H1 (cell line): ENCODE measurements at regions not wholly inside any gene's neighbourhood (a gene's known extent, or its start where the extent isn't known, plus 50 kb on each side); places are given as distances from the start of the nearest gene placed in this dataset.

ENCODE experiments used
- CTCF ChIA-PET: fragments of 300-600 bp; sonication (Branson Sonifier 250); formaldehyde crosslinking; loops from one replicate; lab custom pipeline; 2021; ENCODE audit not compliant: partially characterized antibody; lab: Charles Lee
- POLR2A ChIA-PET: fragments of 300-600 bp; sonication (Branson Sonifier 250); formaldehyde crosslinking; loops from one replicate; lab custom pipeline; 2021; ENCODE audit warnings: inconsistent platforms; ENCODE audit not compliant: partially characterized antibody; lab: Charles Lee
- DNase-seq, 2 experiments: peaks; one replicate each; pipeline versions ENCODE4 v3.0.0 to v3.0.0-alpha.2; 2010 to 2022; ENCODE audit warnings: low spot score in 2 of 2, low read depth in 1 of 2, mixed read lengths in 1 of 2
- FAIRE-seq: peaks from 2 replicates; lab custom pipeline; 2011; peaks lifted over from hg19 to GRCh38; lab: Jason Lieb, UNC
- H2AFZ ChIP-seq: 2 replicates; pipeline ENCODE4 v1.8.1; 2012; ENCODE audit warnings: low read length, inconsistent platforms
- H2AK5ac ChIP-seq: 2 replicates; pipeline ENCODE4 v1.6.1; 2013; ENCODE audit warnings: low read depth, low read length
- H2BK120ac ChIP-seq: replicated peaks from 2 replicates; pipeline ENCODE3; 2013; ENCODE audit warnings: low read depth, low read length, inconsistent platforms
- H2BK12ac ChIP-seq: 2 replicates; pipeline ENCODE4 v1.6.1; 2013; ENCODE audit warnings: low read depth, low read length
- H2BK15ac ChIP-seq: 2 replicates; pipeline ENCODE4 v1.6.1; 2013; ENCODE audit warnings: low read length
- H2BK20ac ChIP-seq: 2 replicates; pipeline ENCODE4 v1.6.1; 2013; ENCODE audit warnings: low read length
- H2BK5ac ChIP-seq: 2 replicates; pipeline ENCODE4 v1.6.1; 2013; ENCODE audit warnings: low read depth, low read length
- H3K14ac ChIP-seq: 2 replicates; pipeline ENCODE4 v1.6.1; 2013; ENCODE audit warnings: inconsistent platforms; ENCODE audit not compliant: insufficient read length
- H3K18ac ChIP-seq: 2 replicates; pipeline ENCODE4 v1.6.1; 2013; ENCODE audit warnings: low read length; ENCODE audit errors: extremely low read depth
- H3K23ac ChIP-seq: 2 replicates; pipeline ENCODE4 v1.6.1; 2013; ENCODE audit warnings: inconsistent platforms; ENCODE audit not compliant: insufficient read length
- H3K23me2 ChIP-seq: 2 replicates; pipeline ENCODE4 v1.6.1; 2013; ENCODE audit warnings: low read depth, low read length
- H3K27ac ChIP-seq: 2 replicates; pipeline ENCODE4 v1.6.1; 2011; ENCODE audit warnings: low read depth, low read length, inconsistent platforms
- H3K27me3 ChIP-seq, 4 experiments: replicated peaks in 1 of 4; 1 replicate in 1 of 4; 2 replicates in 3 of 4; pipeline versions ENCODE4 v1.6.1 to v1.8.1; 2011 to 2013; ENCODE audit warnings: low read length in 3 of 4, mild to moderate bottlenecking in 3 of 4, inconsistent platforms in 2 of 4, mixed read lengths in 2 of 4, moderate library complexity in 1 of 4; ENCODE audit not compliant: control insufficient read depth in 3 of 4, insufficient read depth in 3 of 4; ENCODE audit errors: extremely low read depth in 1 of 4
- H3K36me3 ChIP-seq, 4 experiments: 2 replicates each; pipeline versions ENCODE4 v1.6.1 to v1.8.1; 2011 to 2013; ENCODE audit warnings: mild to moderate bottlenecking in 4 of 4, low read length in 3 of 4, moderate library complexity in 2 of 4, control low read depth in 1 of 4, inconsistent platforms in 1 of 4; ENCODE audit not compliant: insufficient read depth in 4 of 4, control insufficient read depth in 2 of 4
- H3K4ac ChIP-seq: replicated peaks from 2 replicates; pipeline ENCODE3; 2013; ENCODE audit warnings: low read length, low read depth, mixed read lengths, inconsistent platforms; ENCODE audit not compliant: insufficient read length
- H3K4me1 ChIP-seq, 4 experiments: replicated peaks in 1 of 4; 1 replicate in 1 of 4; 2 replicates in 3 of 4; pipeline versions ENCODE4 v1.6.1 to v1.8.1; 2011 to 2013; ENCODE audit warnings: low read length in 3 of 4, inconsistent platforms in 2 of 4, mixed read lengths in 1 of 4; ENCODE audit not compliant: insufficient read depth in 4 of 4, control insufficient read depth in 3 of 4
- H3K4me2 ChIP-seq, 2 experiments: 2 replicates each; pipeline versions ENCODE4 v1.6.1 to v1.8.1; 2011 to 2013; ENCODE audit warnings: low read depth in 2 of 2, low read length in 2 of 2, control low read depth in 1 of 2, inconsistent platforms in 1 of 2, mild to moderate bottlenecking in 1 of 2; ENCODE audit not compliant: insufficient read depth in 1 of 2
- H3K4me3 ChIP-seq, 4 experiments: fragments of 200-600, 300-600 bp in 1 of 4; sonication (generic), shearing (Covaris generic), sonication (Bioruptor Twin) in 1 of 4; 2 replicates each; pipeline versions ENCODE4 v1.5.1 to v1.8.1; 2011 to 2016; ENCODE audit warnings: low read length in 4 of 4, low read depth in 3 of 4, control low read depth in 2 of 4, inconsistent platforms in 2 of 4, mild to moderate bottlenecking in 2 of 4, mixed read lengths in 1 of 4, moderate library complexity in 1 of 4; ENCODE audit not compliant: insufficient read depth in 2 of 4; ENCODE audit errors: extremely low read depth in 1 of 4
- H3K56ac ChIP-seq: replicated peaks from 2 replicates; pipeline ENCODE3; 2013; ENCODE audit warnings: low read depth, mild to moderate bottlenecking, mixed read lengths, low read length, inconsistent platforms; ENCODE audit not compliant: insufficient read length
- H3K79me1 ChIP-seq: 2 replicates; pipeline ENCODE4 v1.6.1; 2013; ENCODE audit warnings: low read depth, low read length, control low read depth
- H3K79me2 ChIP-seq, 2 experiments: 2 replicates each; pipeline versions ENCODE4 v1.6.1 to v1.8.1; 2012 to 2013; ENCODE audit warnings: low read length in 2 of 2, mild to moderate bottlenecking in 2 of 2, inconsistent platforms in 1 of 2; ENCODE audit not compliant: insufficient read depth in 2 of 2, control insufficient read depth in 1 of 2
- H3K9ac ChIP-seq, 4 experiments: replicated peaks in 1 of 4; 1 replicate in 1 of 4; 2 replicates in 3 of 4; pipeline versions ENCODE4 v1.6.1 to v1.8.1; 2011 to 2013; ENCODE audit warnings: low read depth in 3 of 4, low read length in 3 of 4, control low read depth in 2 of 4, mild to moderate bottlenecking in 2 of 4, moderate library complexity in 2 of 4, inconsistent platforms in 1 of 4; ENCODE audit errors: extremely low read depth in 1 of 4
- H3K9me3 ChIP-seq, 2 experiments: 2 replicates each; pipeline versions ENCODE4 v1.6.1 to v1.8.1; 2012 to 2013; ENCODE audit warnings: mild to moderate bottlenecking in 2 of 2, moderate library complexity in 2 of 2, control low read depth in 1 of 2, inconsistent platforms in 1 of 2, low read depth in 1 of 2, low read length in 1 of 2, mixed read lengths in 1 of 2; ENCODE audit not compliant: insufficient read depth in 2 of 2
- H4K20me1 ChIP-seq, 2 experiments: replicated peaks in 1 of 2; 2 replicates each; pipeline versions ENCODE3 to v1.8.1; 2011 to 2013; ENCODE audit warnings: inconsistent platforms in 2 of 2, low read length in 2 of 2, mild to moderate bottlenecking in 1 of 2; ENCODE audit not compliant: insufficient read depth in 2 of 2, control insufficient read depth in 1 of 2
- H4K5ac ChIP-seq: 2 replicates; pipeline ENCODE4 v1.6.1; 2013; ENCODE audit warnings: low read length, low read depth, mixed read lengths, inconsistent platforms; ENCODE audit not compliant: insufficient read length
- H4K8ac ChIP-seq: 2 replicates; pipeline ENCODE4 v1.8.0; 2013; ENCODE audit warnings: mild to moderate bottlenecking, moderate library complexity, low read length, inconsistent platforms; ENCODE audit not compliant: insufficient read depth; ENCODE audit errors: extremely low read depth
- H4K91ac ChIP-seq: replicated peaks from 2 replicates; pipeline ENCODE3; 2013; ENCODE audit warnings: low read length, mixed read lengths, inconsistent platforms; ENCODE audit not compliant: insufficient read length
- CBX5 ChIP-seq: fragments of 300-800, 300-1000 bp; sonication (generic); IDR thresholded peaks from 2 replicates; pipeline ENCODE4 v1.7.1; 2016; ENCODE audit warnings: antibody characterized with exemption, low read length, low read depth
- CEBPB ChIP-seq: IDR thresholded peaks from 2 replicates; pipeline ENCODE4 v1.6.1; 2012; ENCODE audit warnings: low read depth, low read length
- CHD1 ChIP-seq: IDR thresholded peaks from 2 replicates; pipeline ENCODE4 v1.6.1; 2012; ENCODE audit warnings: low read depth, low read length, improper control_type of control experiment
- CTBP2 ChIP-seq: IDR thresholded peaks from 2 replicates; pipeline ENCODE4 v1.7.0; 2011; ENCODE audit warnings: borderline replicate concordance, mild to moderate bottlenecking, moderate library complexity, mixed read lengths, low read length; ENCODE audit not compliant: insufficient read depth, insufficient read length
- EGR1 ChIP-seq: IDR thresholded peaks from 2 replicates; pipeline ENCODE4 v1.6.1; 2011; ENCODE audit warnings: low read depth, low read length, borderline replicate concordance
- NANOG ChIP-seq: IDR thresholded peaks from 2 replicates; pipeline ENCODE4 v1.6.1; 2011; ENCODE audit warnings: low read length, low read depth, mild to moderate bottlenecking, inconsistent platforms; ENCODE audit not compliant: insufficient read depth, poor library complexity, severe bottlenecking
- SIRT6 ChIP-seq: IDR thresholded peaks from one replicate; pipeline ENCODE4 v1.7.1; 2012; ENCODE audit warnings: low read length, inconsistent platforms
- SUZ12 ChIP-seq: fragments of 200-600 bp; sonication (generic); IDR thresholded peaks from 2 replicates; pipeline ENCODE4 v1.6.1; 2012; ENCODE audit warnings: mild to moderate bottlenecking, inconsistent platforms, low read length, moderate library complexity, mixed read lengths
- WGBS, 2 experiments: shearing (Covaris generic) in 1 of 2; methylation state at CpG; one replicate each; pipeline versions ENCODE4 v1.1.6 to v1.1.7; 2013 to 2015; ENCODE audit warnings: low lambda C conversion rate in 2 of 2, mixed read lengths in 2 of 2, inconsistent platforms in 1 of 2, low coverage in 1 of 2, missing lambda C conversion rate in 1 of 2; ENCODE audit not compliant: insufficient replicate concordance in 2 of 2, insufficient coverage in 1 of 2, insufficient read length in 1 of 2; ENCODE audit errors: extremely low coverage in 1 of 2, missing lambda C conversion rate in 1 of 2; 5-methylcytosine and 5-hydroxymethylcytosine counted together

GRCh38 chr4:107215222-107215621 is 179.1 kb upstream of the DKK2 start:
- Histone ChIP-seq H2BK15ac (no peak overlapping the region), H3K36me3 (no peaks in the 10 kb centered on the region), H4K20me1 (no peaks in the 10 kb centered on the region), H2BK5ac (no peak overlapping the region), H3K23ac (no peak overlapping the region), H3K4me1 (no peaks in the 10 kb centered on the region), H2BK120ac (no peak overlapping the region), H4K91ac (no peak overlapping the region), H3K27ac (no peak overlapping the region), H3K79me2 (no peaks in the 10 kb centered on the region), H3K23me2 (no peaks in the 10 kb centered on the region), H3K4me3 (no peak overlapping the region), H2AFZ (no peak overlapping the region), H2AK5ac (no peak overlapping the region), H4K8ac (no peak overlapping the region), H3K79me1 (no peaks in the 10 kb centered on the region), H3K9me3 (no peaks in the 10 kb centered on the region), H3K9ac (no peak overlapping the region), H2BK12ac (no peak overlapping the region), H3K14ac (no peak overlapping the region), H2BK20ac (no peak overlapping the region), H3K4ac (no peak overlapping the region), H3K27me3 (no peaks in the 10 kb centered on the region), H3K18ac (no peak overlapping the region), H3K4me2 (no peak overlapping the region), H4K5ac (no peak overlapping the region)
- CTCF ChIA-PET, result no interaction called here
- 89% methylated on average over 1 of the region's 1 CpG; no CpG with 5 or more reads in 1 of the 2 experiments for WGBS, 2 experiments
- FAIRE-seq (no peak), DNase-seq (no peak)
- POLR2A ChIA-PET, result no interaction called here
- TF ChIP-seq SUZ12, result no peak
- no peak for TF ChIP-seq CHD1
- no peak for TF ChIP-seq CEBPB
- no peak for TF ChIP-seq CBX5
- no peak for TF ChIP-seq CTBP2
- TF ChIP-seq SIRT6, result no peak
- no peak for TF ChIP-seq EGR1
- no peak for TF ChIP-seq NANOG
- TF ChIP-seq, all 59 proteins: peak for 0
- no peak overlapping the region for H3K56ac ChIP-seq
